ENCODE measurements at regions not wholly inside any gene's neighbourhood (a gene's known extent, or its start where the extent isn't known, plus 50 kb on each side); places are given as distances from the start of the nearest gene placed in this dataset.

DNA sequence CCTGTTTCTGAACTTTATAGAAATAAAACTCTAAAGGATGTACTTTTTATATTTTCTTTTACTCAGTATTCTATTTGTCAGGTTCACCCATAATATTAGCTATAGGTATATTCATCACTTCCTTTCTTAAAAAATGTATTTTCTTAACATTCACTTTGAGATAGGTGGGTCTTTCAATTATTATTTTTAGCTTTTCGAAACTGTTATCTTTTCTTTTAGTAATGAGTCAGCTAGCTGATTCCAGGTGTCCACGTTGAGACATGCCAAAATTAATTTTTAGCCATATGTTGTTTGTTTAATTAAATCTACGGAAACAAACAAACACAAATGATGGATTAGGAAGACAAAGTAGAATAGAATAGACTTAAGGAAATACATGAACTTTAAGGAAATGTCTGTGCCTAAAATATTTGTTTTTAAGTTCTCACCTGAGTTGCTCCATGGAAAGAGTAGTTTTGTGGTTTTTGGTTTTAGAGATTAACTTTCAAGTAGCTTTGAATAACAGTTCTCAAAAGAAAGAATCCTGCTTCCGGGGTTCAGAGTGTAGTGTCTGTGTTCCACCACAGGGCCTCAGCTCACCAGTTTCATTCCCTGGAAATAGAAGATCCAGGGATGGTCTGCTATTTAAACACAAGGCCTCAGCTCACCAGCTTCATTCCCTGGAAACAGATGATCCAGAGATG lies 435.0 kb downstream of the HAO1 start:
- Histone ChIP-seq H2AFZ (ENCODE audit: low read depth, low read length, severe bottlenecking) (no peak overlapping the region), H3K9ac (ENCODE audit: low read length) (no peak overlapping the region), H3K27me3 (ENCODE audit: low read length) (no peaks in the 10 kb centered on the region), H3F3A (ENCODE audit: insufficient read depth) (no peaks in the 10 kb centered on the region), H3K4me3 (ENCODE audit: insufficient read depth, low read length, poor library complexity, severe bottlenecking) (no peak overlapping the region), H3K79me2 (ENCODE audit: insufficient read depth, low read length) (no peaks in the 10 kb centered on the region), H4K20me1 (ENCODE audit: low read depth, low read length) (no peaks in the 10 kb centered on the region), H3K27ac (ENCODE audit: low read depth, low read length) (no peak overlapping the region), H3K4me2 (ENCODE audit: low read depth, low read length, poor library complexity, severe bottlenecking) (no peak overlapping the region), H3K9me3 (ENCODE audit: insufficient read depth, low read length) (no peaks in the 10 kb centered on the region), H3K36me3 (ENCODE audit: low read length) (no peaks in the 10 kb centered on the region), H3K9me2 (replicated peaks; ENCODE audit: insufficient read depth, low read length) (no peaks in the 10 kb centered on the region)
- no peak for TF ChIP-seq EZH2phosphoT487 (conservative IDR thresholded peaks at IDR 0.05; ENCODE audit: low read length)
- TF ChIP-seq, protein P1, sequence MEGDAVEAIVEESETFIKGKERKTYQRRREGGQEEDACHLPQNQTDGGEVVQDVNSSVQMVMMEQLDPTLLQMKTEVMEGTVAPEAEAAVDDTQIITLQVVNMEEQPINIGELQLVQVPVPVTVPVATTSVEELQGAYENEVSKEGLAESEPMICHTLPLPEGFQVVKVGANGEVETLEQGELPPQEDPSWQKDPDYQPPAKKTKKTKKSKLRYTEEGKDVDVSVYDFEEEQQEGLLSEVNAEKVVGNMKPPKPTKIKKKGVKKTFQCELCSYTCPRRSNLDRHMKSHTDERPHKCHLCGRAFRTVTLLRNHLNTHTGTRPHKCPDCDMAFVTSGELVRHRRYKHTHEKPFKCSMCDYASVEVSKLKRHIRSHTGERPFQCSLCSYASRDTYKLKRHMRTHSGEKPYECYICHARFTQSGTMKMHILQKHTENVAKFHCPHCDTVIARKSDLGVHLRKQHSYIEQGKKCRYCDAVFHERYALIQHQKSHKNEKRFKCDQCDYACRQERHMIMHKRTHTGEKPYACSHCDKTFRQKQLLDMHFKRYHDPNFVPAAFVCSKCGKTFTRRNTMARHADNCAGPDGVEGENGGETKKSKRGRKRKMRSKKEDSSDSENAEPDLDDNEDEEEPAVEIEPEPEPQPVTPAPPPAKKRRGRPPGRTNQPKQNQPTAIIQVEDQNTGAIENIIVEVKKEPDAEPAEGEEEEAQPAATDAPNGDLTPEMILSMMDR (IDR thresholded peaks at IDR 0.05; ENCODE audit: insufficient read depth, low read length, poor library complexity, severe bottlenecking), result no peak

DNA sequence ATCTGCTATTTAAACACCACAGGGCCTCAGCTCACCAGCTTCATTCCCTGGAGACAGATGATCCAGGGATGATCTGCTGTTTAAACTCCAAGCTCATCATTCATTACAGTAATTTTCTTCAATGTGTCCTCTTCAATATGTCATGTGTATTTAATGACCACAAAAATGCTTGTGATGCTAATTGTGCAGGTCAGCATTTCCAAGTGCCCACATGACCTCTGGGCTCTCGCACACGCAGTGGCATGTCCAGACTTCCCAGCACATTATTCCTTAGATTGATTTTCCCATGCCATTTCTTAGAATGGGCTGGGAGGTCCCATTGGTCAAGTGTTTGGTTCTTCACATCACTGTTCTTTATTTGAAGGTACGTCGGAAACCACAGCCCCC lies 434.4 kb downstream of the HAO1 start:
- no peaks in the 10 kb centered on the region for H3K27me3 ChIP-seq (ENCODE audit: low read length)
- H2AFZ ChIP-seq (ENCODE audit: low read depth, low read length, severe bottlenecking), result no peak overlapping the region
- no peak overlapping the region for H3K27ac ChIP-seq (ENCODE audit: low read depth, low read length)
- H3K79me2 ChIP-seq (ENCODE audit: insufficient read depth, low read length), result no peaks in the 10 kb centered on the region
- no peak overlapping the region for H3K9ac ChIP-seq (ENCODE audit: low read length)
- no peaks in the 10 kb centered on the region for H3K9me3 ChIP-seq (ENCODE audit: insufficient read depth, low read length)
- H3F3A ChIP-seq (ENCODE audit: insufficient read depth), result no peaks in the 10 kb centered on the region
- H3K36me3 ChIP-seq (ENCODE audit: low read length), result no peaks in the 10 kb centered on the region
- no peak overlapping the region for H3K4me3 ChIP-seq (ENCODE audit: insufficient read depth, low read length, poor library complexity, severe bottlenecking)
- no peaks in the 10 kb centered on the region for H3K9me2 ChIP-seq (replicated peaks; ENCODE audit: insufficient read depth, low read length)
- no peak overlapping the region for H3K4me2 ChIP-seq (ENCODE audit: low read depth, low read length, poor library complexity, severe bottlenecking)
- TF ChIP-seq EZH2phosphoT487 (conservative IDR thresholded peaks at IDR 0.05; ENCODE audit: low read length), result no peak
- TF ChIP-seq, protein P1 (IDR thresholded peaks at IDR 0.05; ENCODE audit: insufficient read depth, low read length, poor library complexity, severe bottlenecking), result no peak
- H4K20me1 ChIP-seq (ENCODE audit: low read depth, low read length), result no peaks in the 10 kb centered on the region

DNA sequence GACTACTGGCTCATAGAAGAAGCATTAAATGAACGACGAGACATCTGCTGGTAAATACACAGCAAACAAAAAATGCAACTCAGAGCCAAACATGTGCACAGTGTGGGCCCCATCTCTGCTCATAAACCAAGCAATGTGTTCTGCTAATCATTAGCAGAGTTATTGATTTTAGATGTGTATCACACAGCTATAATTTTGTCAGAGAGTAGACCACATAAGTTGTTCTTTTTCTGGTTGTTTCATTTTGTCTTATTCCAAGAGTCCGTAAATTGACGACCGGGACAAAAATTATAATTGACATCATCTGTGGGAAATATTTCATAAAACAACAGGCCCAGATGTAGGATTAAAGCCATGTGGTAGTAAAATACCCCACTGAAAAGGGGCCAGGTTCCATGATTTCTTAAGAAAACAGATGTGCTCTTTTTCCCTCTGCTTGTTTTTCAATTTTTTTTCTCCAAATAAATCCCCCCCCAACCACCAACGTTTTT lies 423.6 kb downstream of the HAO1 start:
- H3K27ac ChIP-seq (ENCODE audit: low read depth, low read length), result no peak overlapping the region
- H3K4me2 ChIP-seq (ENCODE audit: low read depth, low read length, poor library complexity, severe bottlenecking), result no peak overlapping the region
- H4K20me1 ChIP-seq (ENCODE audit: low read depth, low read length), result no peaks in the 10 kb centered on the region
- H3K27me3 ChIP-seq (ENCODE audit: low read length), result no peaks in the 10 kb centered on the region
- H3K9ac ChIP-seq (ENCODE audit: low read length), result no peak overlapping the region
- no peaks in the 10 kb centered on the region for H3K79me2 ChIP-seq (ENCODE audit: insufficient read depth, low read length)
- no peaks in the 10 kb centered on the region for H3K9me2 ChIP-seq (replicated peaks; ENCODE audit: insufficient read depth, low read length)
- no peaks in the 10 kb centered on the region for H3F3A ChIP-seq (ENCODE audit: insufficient read depth)
- H3K9me3 ChIP-seq (ENCODE audit: insufficient read depth, low read length), result no peaks in the 10 kb centered on the region
- H3K36me3 ChIP-seq (ENCODE audit: low read length), result no peaks in the 10 kb centered on the region
- no peak overlapping the region for H3K4me3 ChIP-seq (ENCODE audit: insufficient read depth, low read length, poor library complexity, severe bottlenecking)
- no peak for TF ChIP-seq EZH2phosphoT487 (conservative IDR thresholded peaks at IDR 0.05; ENCODE audit: low read length)
- TF ChIP-seq, protein P1 (IDR thresholded peaks at IDR 0.05; ENCODE audit: insufficient read depth, low read length, poor library complexity, severe bottlenecking), result no peak
- H2AFZ ChIP-seq (ENCODE audit: low read depth, low read length, severe bottlenecking), result no peak overlapping the region
